ENCODE measurements at regions not wholly inside any gene's neighbourhood (a gene's known extent, or its start where the extent isn't known, plus 50 kb on each side); places are given as distances from the start of the nearest gene placed in this dataset.
"Not testable (repeated sequence)": the region's sequence is repeated elsewhere in the genome, so short reads cannot be mapped to it uniquely, and the experiment has no call there.

DNA sequence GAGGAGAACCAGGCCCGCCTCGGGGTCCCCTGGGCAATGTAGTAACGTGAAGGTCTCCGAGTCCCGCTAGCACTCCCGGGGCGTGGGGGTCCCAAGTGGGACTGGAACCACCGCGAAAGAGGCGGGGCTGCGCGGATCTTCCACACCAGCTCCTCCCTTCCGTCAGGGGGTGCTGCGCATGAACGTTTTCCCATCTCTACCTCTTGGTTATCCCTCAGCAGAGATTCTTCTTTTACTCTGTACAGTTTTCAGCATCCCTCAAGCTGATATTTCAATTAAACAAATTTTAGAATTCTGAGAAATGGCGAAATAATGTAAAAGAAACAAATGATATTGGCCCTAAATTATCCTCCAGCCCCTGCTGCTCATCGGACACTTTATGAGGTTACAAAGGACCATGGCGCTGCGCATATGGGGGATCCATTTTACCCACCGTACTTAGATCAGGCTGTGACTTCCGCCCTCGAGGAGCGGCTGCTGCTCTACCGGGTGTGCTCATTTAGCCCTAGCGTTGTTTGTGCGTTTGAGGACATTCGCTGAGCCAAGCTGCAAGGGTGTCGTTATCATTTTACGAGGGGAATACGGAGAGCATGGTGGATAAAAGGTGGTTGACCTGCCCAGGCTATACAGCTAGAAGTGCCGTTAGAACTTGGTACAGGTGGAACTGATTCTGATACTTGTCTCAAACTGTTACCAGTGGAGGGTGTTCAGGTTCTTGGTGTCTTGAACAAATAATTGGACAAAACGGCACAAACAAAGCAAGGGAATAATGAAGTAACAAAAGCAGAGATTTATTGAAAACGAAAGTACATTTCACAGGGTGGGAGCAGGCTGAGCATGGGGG lies 75.2 kb upstream of the CHD6 start:
- Histone ChIP-seq H3K36me3 (no peaks in the 10 kb centered on the region), H3K9me3 (ENCODE audit: low read depth) (no peaks in the 10 kb centered on the region), H3K27me3 (no peaks in the 10 kb centered on the region), H3K27ac (peak overlapping the region; percentile 66), H3K4me1 (ENCODE audit: low read depth) (peaks cover 6% of the 10 kb centered on the region), H3K4me3 (peak overlapping the region; percentile 61)
- peak; percentile 89 to 94 for DNase-seq (ENCODE audit: low read depth in 1 of 2, low spot score in 1 of 2)
- TF ChIP-seq, protein P1, sequence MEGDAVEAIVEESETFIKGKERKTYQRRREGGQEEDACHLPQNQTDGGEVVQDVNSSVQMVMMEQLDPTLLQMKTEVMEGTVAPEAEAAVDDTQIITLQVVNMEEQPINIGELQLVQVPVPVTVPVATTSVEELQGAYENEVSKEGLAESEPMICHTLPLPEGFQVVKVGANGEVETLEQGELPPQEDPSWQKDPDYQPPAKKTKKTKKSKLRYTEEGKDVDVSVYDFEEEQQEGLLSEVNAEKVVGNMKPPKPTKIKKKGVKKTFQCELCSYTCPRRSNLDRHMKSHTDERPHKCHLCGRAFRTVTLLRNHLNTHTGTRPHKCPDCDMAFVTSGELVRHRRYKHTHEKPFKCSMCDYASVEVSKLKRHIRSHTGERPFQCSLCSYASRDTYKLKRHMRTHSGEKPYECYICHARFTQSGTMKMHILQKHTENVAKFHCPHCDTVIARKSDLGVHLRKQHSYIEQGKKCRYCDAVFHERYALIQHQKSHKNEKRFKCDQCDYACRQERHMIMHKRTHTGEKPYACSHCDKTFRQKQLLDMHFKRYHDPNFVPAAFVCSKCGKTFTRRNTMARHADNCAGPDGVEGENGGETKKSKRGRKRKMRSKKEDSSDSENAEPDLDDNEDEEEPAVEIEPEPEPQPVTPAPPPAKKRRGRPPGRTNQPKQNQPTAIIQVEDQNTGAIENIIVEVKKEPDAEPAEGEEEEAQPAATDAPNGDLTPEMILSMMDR (IDR thresholded peaks at IDR 0.05; ENCODE audit: low read depth, low read length) = peak; percentile 51

DNA sequence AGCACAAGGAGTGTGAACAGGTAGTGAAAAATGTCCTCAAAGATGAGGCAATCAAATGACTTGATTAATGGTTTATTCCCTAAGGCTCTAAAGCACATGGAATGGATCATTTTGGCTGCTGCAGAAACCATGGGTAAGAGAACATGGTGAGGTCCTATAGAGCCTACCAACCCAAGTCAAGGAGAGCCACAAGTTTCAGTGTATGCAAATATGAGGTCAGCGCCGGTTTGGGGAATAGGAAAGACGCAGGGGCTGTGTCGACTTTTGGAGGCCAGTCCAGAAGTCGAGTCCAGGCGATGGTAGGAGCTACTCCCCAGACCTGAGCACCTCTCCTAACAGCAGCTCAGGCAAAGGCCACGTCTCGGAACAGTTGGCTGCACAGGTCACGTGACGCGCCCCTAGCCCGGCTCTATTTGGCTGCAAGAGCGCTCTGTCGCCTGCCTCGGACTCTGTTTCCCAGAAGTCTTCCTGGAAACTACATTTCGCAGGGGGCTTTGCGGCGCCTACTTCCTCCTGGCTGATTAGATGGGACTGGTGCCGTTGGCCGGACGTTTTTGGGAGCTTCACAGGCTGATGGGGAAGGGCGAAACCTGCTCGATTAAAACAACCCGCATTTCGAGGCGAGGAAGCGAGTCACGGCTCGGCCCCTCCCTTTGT lies 74.4 kb upstream of the CHD6 start:
- H3K9me3 ChIP-seq (ENCODE audit: low read depth) = no peaks in the 10 kb centered on the region
- peak; percentile 91 to 92 for DNase-seq (ENCODE audit: low read depth in 1 of 2, low spot score in 1 of 2)
- H3K27ac ChIP-seq = peak overlapping the region; percentile 66

DNA sequence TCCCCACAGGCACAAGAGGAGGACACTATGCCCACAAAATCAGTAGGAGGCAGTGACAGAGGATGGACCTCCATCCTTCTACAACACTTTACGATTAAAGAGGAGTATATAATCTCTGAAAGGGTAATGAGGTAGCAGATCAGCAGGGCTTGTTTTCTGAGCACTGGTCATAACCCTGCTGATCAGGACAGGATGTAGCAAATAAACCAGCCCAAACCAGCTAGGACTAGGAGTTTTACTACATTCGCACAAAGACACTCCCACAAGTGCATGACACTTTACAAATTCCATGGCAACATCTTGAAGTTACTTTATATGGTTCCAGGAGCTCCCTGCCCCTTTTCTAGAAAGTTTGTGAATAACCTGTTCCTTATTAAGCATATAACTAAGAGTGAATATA lies 73.3 kb upstream of the CHD6 start:
- Histone ChIP-seq H3K36me3 (no peaks in the 10 kb centered on the region), H3K27me3 (no peaks in the 10 kb centered on the region), H3K9me3 (ENCODE audit: low read depth) (no peaks in the 10 kb centered on the region), H3K4me3 (no peak overlapping the region), H3K4me1 (ENCODE audit: low read depth) (peaks cover 6% of the 10 kb centered on the region), H3K27ac (no peak overlapping the region)
- DNase-seq (ENCODE audit: low read depth in 1 of 2, low spot score in 1 of 2) = no peak
- TF ChIP-seq, protein P1 (IDR thresholded peaks at IDR 0.05; ENCODE audit: low read depth, low read length) = no peak

More for the DNA sequence above, 74.4 kb upstream of the CHD6 start:
- TF ChIP-seq, protein P1 (IDR thresholded peaks at IDR 0.05; ENCODE audit: low read depth, low read length) = no peak
- H3K36me3 ChIP-seq = no peaks in the 10 kb centered on the region
- peaks cover 6% of the 10 kb centered on the region for H3K4me1 ChIP-seq (ENCODE audit: low read depth)
- peak overlapping the region; percentile 61 for H3K4me3 ChIP-seq
- no peaks in the 10 kb centered on the region for H3K27me3 ChIP-seq

DNA sequence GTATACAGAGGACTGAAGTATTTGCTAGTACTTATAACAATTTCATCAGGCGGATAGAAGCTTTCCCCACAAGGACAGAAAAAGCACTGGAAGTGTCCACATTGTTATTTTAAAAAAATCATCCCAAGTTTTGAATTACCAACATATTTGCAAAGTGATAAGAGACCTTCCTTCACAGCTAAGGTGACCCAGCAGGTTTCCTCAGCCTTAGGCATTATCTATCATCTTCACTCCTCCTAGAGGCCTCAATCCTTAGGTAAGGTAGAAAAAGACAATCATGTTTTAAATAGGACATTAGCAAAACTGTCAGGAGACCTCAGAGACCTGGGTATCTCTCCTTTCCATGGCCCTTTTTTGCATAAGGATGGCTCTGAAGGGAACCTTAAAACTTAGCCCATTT lies 72.5 kb upstream of the CHD6 start:
- TF ChIP-seq, protein P1 (IDR thresholded peaks at IDR 0.05; ENCODE audit: low read depth, low read length) = no peak
- no peaks in the 10 kb centered on the region for H3K27me3 ChIP-seq
- no peaks in the 10 kb centered on the region for H3K36me3 ChIP-seq
- no peak overlapping the region for H3K27ac ChIP-seq
- H3K4me1 ChIP-seq (ENCODE audit: low read depth) = peaks cover 6% of the 10 kb centered on the region
- DNase-seq (ENCODE audit: low read depth in 1 of 2, low spot score in 1 of 2) = no peak
- no peak overlapping the region for H3K4me3 ChIP-seq
- no peaks in the 10 kb centered on the region for H3K9me3 ChIP-seq (ENCODE audit: low read depth)

DNA sequence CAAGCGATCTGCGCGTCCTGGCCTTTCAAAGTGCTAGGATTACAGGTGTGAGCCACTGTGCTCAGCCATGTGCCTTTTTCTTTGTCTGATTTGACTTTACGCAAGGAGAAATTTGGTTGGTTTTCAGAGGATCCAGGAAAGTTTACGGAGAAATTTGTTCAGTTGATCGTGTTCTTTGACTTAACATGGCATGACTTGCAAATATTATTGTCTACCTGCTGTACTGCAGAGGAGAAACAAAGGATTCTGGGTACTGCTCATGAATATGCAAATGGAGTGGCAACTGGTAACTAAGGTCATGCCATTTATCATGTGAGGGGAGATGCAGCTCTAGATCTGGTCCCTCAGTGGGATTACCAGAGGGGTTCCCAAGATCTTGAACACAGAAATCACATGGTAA lies 68.8 kb upstream of the CHD6 start:
- TF ChIP-seq, protein P1 (IDR thresholded peaks at IDR 0.05; ENCODE audit: low read depth, low read length) = no peak
- H3K27ac ChIP-seq = no peak overlapping the region
- H3K4me1 ChIP-seq (ENCODE audit: low read depth) = no peaks in the 10 kb centered on the region
- no peaks in the 10 kb centered on the region for H3K27me3 ChIP-seq
- H3K4me3 ChIP-seq = no peak overlapping the region
- H3K36me3 ChIP-seq = no peaks in the 10 kb centered on the region
- no peak for DNase-seq (ENCODE audit: low read depth in 1 of 2, low spot score in 1 of 2)
- H3K9me3 ChIP-seq (ENCODE audit: low read depth) = no peaks in the 10 kb centered on the region

DNA sequence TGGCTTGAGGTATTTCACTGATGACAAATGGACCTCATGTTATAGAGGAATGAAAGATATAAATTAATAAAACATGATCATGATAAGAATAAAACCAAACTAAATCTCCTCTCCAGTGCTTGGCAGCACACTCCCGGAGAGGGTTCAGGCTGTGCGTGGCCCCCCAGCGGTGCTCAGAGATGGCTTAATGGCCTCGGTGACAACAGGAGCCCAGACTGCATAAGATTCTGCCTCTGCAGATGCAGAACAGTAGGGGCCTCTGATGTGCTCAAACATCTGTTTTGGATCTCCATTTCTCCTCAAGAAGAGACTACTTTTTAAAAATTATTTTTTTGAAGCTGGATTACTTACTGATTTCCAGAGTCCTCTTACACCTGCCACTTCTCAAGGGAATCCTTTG lies 67.0 kb upstream of the CHD6 start:
- not testable (repeated sequence) for H3K27ac ChIP-seq; H3K4me1 ChIP-seq (ENCODE audit: low read depth); H3K4me3 ChIP-seq; H3K27me3 ChIP-seq; DNase-seq (ENCODE audit: low read depth in 1 of 2, low spot score in 1 of 2); H3K9me3 ChIP-seq (ENCODE audit: low read depth); H3K36me3 ChIP-seq

Measured in cardiac muscle cell (in vitro differentiated cells and primary cell).